ENCODE measurements at regions not wholly inside any gene's neighbourhood (a gene's known extent, or its start where the extent isn't known, plus 50 kb on each side); places are given as distances from the start of the nearest gene placed in this dataset.

GRCh38 chr13:50598338-50598737 lies 245.2 kb downstream of the DLEU7 start:
- DNase-seq (ENCODE audit: insufficient read length, low spot score) (no peak), FAIRE-seq (peak; percentile 62)
- TF ChIP-seq SPI1 (IDR thresholded peaks at IDR 0.05; ENCODE audit: low read depth, low read length) (peak; percentile 81), POLR2A (IDR thresholded peaks at IDR 0.05; ENCODE audit: low read depth, low read length) (no peak)

GRCh38 chr13:50599046-50599445 lies 244.4 kb downstream of the DLEU7 start:
- DNase-seq (ENCODE audit: insufficient read length, low spot score) = no peak
- TF ChIP-seq SPI1 (IDR thresholded peaks at IDR 0.05; ENCODE audit: low read depth, low read length) = no peak
- no peak for TF ChIP-seq TAF1 (IDR thresholded peaks at IDR 0.05; ENCODE audit: low read depth, low read length)
- no peak for TF ChIP-seq PAX5 (IDR thresholded peaks at IDR 0.05; ENCODE audit: insufficient read depth, low read length, severe bottlenecking)
- FAIRE-seq = no peak

GRCh38 chr13:50599927-50600326 lies 243.6 kb downstream of the DLEU7 start:
- DNase-seq (ENCODE audit: insufficient read length, low spot score) = no peak
- no peak for FAIRE-seq
- no peak for TF ChIP-seq SPI1 (IDR thresholded peaks at IDR 0.05; ENCODE audit: low read depth, low read length)
- no peak for TF ChIP-seq POLR2A (IDR thresholded peaks at IDR 0.05; ENCODE audit: low read depth, low read length)
- TF ChIP-seq PAX5 (IDR thresholded peaks at IDR 0.05; ENCODE audit: insufficient read depth, low read length, severe bottlenecking) = no peak

- no peak for FAIRE-seq
- DNase-seq (ENCODE audit: insufficient read length, low spot score) = no peak
- no peak for TF ChIP-seq POLR2AphosphoS5 (IDR thresholded peaks at IDR 0.05; ENCODE audit: low read depth, low read length)
- TF ChIP-seq SPI1 (IDR thresholded peaks at IDR 0.05; ENCODE audit: low read depth, low read length) = no peak
- TF ChIP-seq PAX5 (IDR thresholded peaks at IDR 0.05; ENCODE audit: insufficient read depth, low read length, severe bottlenecking) = no peak
- no peak for TF ChIP-seq TAF1 (IDR thresholded peaks at IDR 0.05; ENCODE audit: low read depth, low read length)
- no peak for TF ChIP-seq POU2F2 (IDR thresholded peaks at IDR 0.05; ENCODE audit: low read depth, low read length)
- no peak for TF ChIP-seq POLR2A (IDR thresholded peaks at IDR 0.05; ENCODE audit: low read depth, low read length)
Observed at GRCh38 chr13:50608370-50608769, 235.1 kb downstream of the DLEU7 start.

- no peak for TF ChIP-seq PAX5 (IDR thresholded peaks at IDR 0.05; ENCODE audit: insufficient read depth, low read length, severe bottlenecking)
- no peak for TF ChIP-seq POLR2A (IDR thresholded peaks at IDR 0.05; ENCODE audit: low read depth, low read length)
- TF ChIP-seq TAF1 (IDR thresholded peaks at IDR 0.05; ENCODE audit: low read depth, low read length) = no peak
- TF ChIP-seq SPI1 (IDR thresholded peaks at IDR 0.05; ENCODE audit: low read depth, low read length) = no peak
- no peak for DNase-seq (ENCODE audit: insufficient read length, low spot score)
- FAIRE-seq = no peak
Observed at GRCh38 chr13:50609011-50609410, 234.5 kb downstream of the DLEU7 start.

- TF ChIP-seq TAF1 (IDR thresholded peaks at IDR 0.05; ENCODE audit: low read depth, low read length) (no peak), POLR2AphosphoS5 (IDR thresholded peaks at IDR 0.05; ENCODE audit: low read depth, low read length) (no peak), POLR2A (IDR thresholded peaks at IDR 0.05; ENCODE audit: low read depth, low read length) (no peak), POU2F2 (IDR thresholded peaks at IDR 0.05; ENCODE audit: low read depth, low read length) (no peak), PAX5 (IDR thresholded peaks at IDR 0.05; ENCODE audit: insufficient read depth, low read length, severe bottlenecking) (no peak), SPI1 (IDR thresholded peaks at IDR 0.05; ENCODE audit: low read depth, low read length) (no peak)
- FAIRE-seq = no peak
- DNase-seq (ENCODE audit: insufficient read length, low spot score) = no peak
Observed at GRCh38 chr13:50610238-50610637, 233.3 kb downstream of the DLEU7 start.

GRCh38 chr13:50611117-50611781 lies 232.2 kb downstream of the DLEU7 start:
- no peak for DNase-seq (ENCODE audit: insufficient read length, low spot score)
- no peak for FAIRE-seq
- no peak for TF ChIP-seq POU2F2 (IDR thresholded peaks at IDR 0.05; ENCODE audit: low read depth, low read length)

- TF ChIP-seq PAX5 (IDR thresholded peaks at IDR 0.05; ENCODE audit: insufficient read depth, low read length, severe bottlenecking) = no peak
- TF ChIP-seq POLR2A (IDR thresholded peaks at IDR 0.05; ENCODE audit: low read depth, low read length) = no peak
- TF ChIP-seq SPI1 (IDR thresholded peaks at IDR 0.05; ENCODE audit: low read depth, low read length) = no peak
- TF ChIP-seq POU2F2 (IDR thresholded peaks at IDR 0.05; ENCODE audit: low read depth, low read length) = no peak
- no peak for TF ChIP-seq TAF1 (IDR thresholded peaks at IDR 0.05; ENCODE audit: low read depth, low read length)
- TF ChIP-seq POLR2AphosphoS5 (IDR thresholded peaks at IDR 0.05; ENCODE audit: low read depth, low read length) = no peak
- FAIRE-seq (no peak), DNase-seq (ENCODE audit: insufficient read length, low spot score) (no peak)
Observed at GRCh38 chr13:50612717-50613116, 230.8 kb downstream of the DLEU7 start.

- no peak for TF ChIP-seq PAX5 (IDR thresholded peaks at IDR 0.05; ENCODE audit: insufficient read depth, low read length, severe bottlenecking)
- TF ChIP-seq SPI1 (IDR thresholded peaks at IDR 0.05; ENCODE audit: low read depth, low read length) = no peak
- no peak for TF ChIP-seq POU2F2 (IDR thresholded peaks at IDR 0.05; ENCODE audit: low read depth, low read length)
- no peak for TF ChIP-seq POLR2AphosphoS5 (IDR thresholded peaks at IDR 0.05; ENCODE audit: low read depth, low read length)
- TF ChIP-seq POLR2A (IDR thresholded peaks at IDR 0.05; ENCODE audit: low read depth, low read length) = no peak
- TF ChIP-seq TAF1 (IDR thresholded peaks at IDR 0.05; ENCODE audit: low read depth, low read length) = no peak
- no peak for FAIRE-seq
- DNase-seq (ENCODE audit: insufficient read length, low spot score) = no peak
Observed at GRCh38 chr13:50613356-50613831, 230.1 kb downstream of the DLEU7 start.

- TF ChIP-seq TAF1 (IDR thresholded peaks at IDR 0.05; ENCODE audit: low read depth, low read length) (no peak), SPI1 (IDR thresholded peaks at IDR 0.05; ENCODE audit: low read depth, low read length) (no peak)
- DNase-seq (ENCODE audit: insufficient read length, low spot score) (no peak), FAIRE-seq (no peak)
Observed at GRCh38 chr13:50615234-50615633, 228.3 kb downstream of the DLEU7 start.

GRCh38 chr13:50616101-50616500 lies 227.4 kb downstream of the DLEU7 start:
- no peak for TF ChIP-seq SPI1 (IDR thresholded peaks at IDR 0.05; ENCODE audit: low read depth, low read length)
- no peak for TF ChIP-seq PAX5 (IDR thresholded peaks at IDR 0.05; ENCODE audit: insufficient read depth, low read length, severe bottlenecking)
- TF ChIP-seq POLR2AphosphoS5 (IDR thresholded peaks at IDR 0.05; ENCODE audit: low read depth, low read length) = no peak
- TF ChIP-seq POU2F2 (IDR thresholded peaks at IDR 0.05; ENCODE audit: low read depth, low read length) = no peak
- no peak for TF ChIP-seq TAF1 (IDR thresholded peaks at IDR 0.05; ENCODE audit: low read depth, low read length)
- TF ChIP-seq POLR2A (IDR thresholded peaks at IDR 0.05; ENCODE audit: low read depth, low read length) = no peak
- DNase-seq (ENCODE audit: insufficient read length, low spot score) (no peak), FAIRE-seq (no peak)

Measured in GM12891 (cell line).